Neural progenitor cell (in vitro differentiated cells): ENCODE measurements at regions not wholly inside any gene's neighbourhood (a gene's known extent, or its start where the extent isn't known, plus 50 kb on each side); places are given as distances from the start of the nearest gene placed in this dataset.

Experiments
- DNase-seq: peaks from one replicate; pipeline ENCODE4 v3.0.0-alpha.2; 2016; ENCODE audit warnings: low spot score
- H2AFZ ChIP-seq: fragments of 200-600 bp; sonication (generic); replicated peaks from 2 replicates; pipeline ENCODE4 v1.6.1; 2016; ENCODE audit warnings: antibody characterized with exemption
- H3F3A ChIP-seq: fragments of 200-600 bp; sonication (generic); 2 replicates; pipeline ENCODE4 v1.6.1; 2016; ENCODE audit warnings: antibody characterized with exemption, low read depth
- H3K27ac ChIP-seq: fragments of 200-600 bp; sonication (generic); 2 replicates; pipeline ENCODE4 v1.5.1; 2016; ENCODE audit warnings: mild to moderate bottlenecking
- H3K27me3 ChIP-seq: fragments of 200-600 bp; sonication (generic); 2 replicates; pipeline ENCODE4 v1.6.1; 2016; ENCODE audit warnings: mild to moderate bottlenecking, moderate library complexity
- H3K36me3 ChIP-seq: fragments of 200-600 bp; sonication (generic); 2 replicates; pipeline ENCODE4 v1.5.1; 2016
- H3K4me1 ChIP-seq: fragments of 200-600 bp; sonication (generic); 2 replicates; pipeline ENCODE4 v1.6.1; 2016; ENCODE audit warnings: mixed run types
- H3K4me2 ChIP-seq: fragments of 200-600 bp; sonication (generic); 2 replicates; pipeline ENCODE4 v1.6.1; 2016
- H3K4me3 ChIP-seq: fragments of 200-600 bp; sonication (generic); 2 replicates; pipeline ENCODE4 v1.5.1; 2016
- H3K79me2 ChIP-seq: fragments of 200-600 bp; sonication (generic); 2 replicates; pipeline ENCODE4 v1.6.1; 2016; ENCODE audit warnings: low read depth
- H3K9ac ChIP-seq: fragments of 200-600 bp; sonication (generic); 2 replicates; pipeline ENCODE4 v1.6.1; 2016
- H3K9me3 ChIP-seq: fragments of 200-600 bp; sonication (generic); 2 replicates; pipeline ENCODE4 v1.5.1; 2016; ENCODE audit warnings: low read depth
- H4K20me1 ChIP-seq: fragments of 200-600 bp; sonication (generic); 2 replicates; pipeline ENCODE4 v1.6.1; 2016; ENCODE audit warnings: low read depth
- H3K27ac Mint-ChIP-seq: 3 replicates; pipeline ENCODE4 v1.8.0; 2021; ENCODE audit warnings: mixed read lengths
- H3K27me3 Mint-ChIP-seq: 2 replicates; pipeline ENCODE4 v1.8.0; 2022; ENCODE audit warnings: low read depth, mild to moderate bottlenecking, inconsistent platforms, moderate library complexity, mixed read lengths; ENCODE audit not compliant: insufficient read depth
- H3K36me3 Mint-ChIP-seq: 3 replicates; pipeline ENCODE4 v1.8.0; 2021; ENCODE audit warnings: mixed read lengths
- H3K4me1 Mint-ChIP-seq: 3 replicates; pipeline ENCODE4 v1.8.0; 2021; ENCODE audit warnings: mixed read lengths
- H3K4me3 Mint-ChIP-seq: 3 replicates; pipeline ENCODE4 v1.8.0; 2021; ENCODE audit warnings: mild to moderate bottlenecking, moderate library complexity, mixed read lengths
- H3K9me3 Mint-ChIP-seq: 3 replicates; pipeline ENCODE4 v1.8.0; 2020; ENCODE audit warnings: mixed read lengths
- CTCF ChIP-seq: fragments of 200-600 bp; sonication (generic); IDR thresholded peaks from 2 replicates; pipeline ENCODE4 v1.5.1; 2017; ENCODE audit warnings: antibody characterized with exemption, mild to moderate bottlenecking
- EZH2 ChIP-seq: fragments of 200-600 bp; sonication (generic); IDR thresholded peaks from 2 replicates; pipeline ENCODE4 v1.6.1; 2017; ENCODE audit warnings: antibody characterized with exemption, mild to moderate bottlenecking, moderate library complexity
- EZH2phosphoT487 ChIP-seq: fragments of 200-600 bp; sonication (generic); IDR thresholded peaks from 2 replicates; pipeline ENCODE4 v1.6.1; 2017; ENCODE audit warnings: antibody characterized with exemption

DNA sequence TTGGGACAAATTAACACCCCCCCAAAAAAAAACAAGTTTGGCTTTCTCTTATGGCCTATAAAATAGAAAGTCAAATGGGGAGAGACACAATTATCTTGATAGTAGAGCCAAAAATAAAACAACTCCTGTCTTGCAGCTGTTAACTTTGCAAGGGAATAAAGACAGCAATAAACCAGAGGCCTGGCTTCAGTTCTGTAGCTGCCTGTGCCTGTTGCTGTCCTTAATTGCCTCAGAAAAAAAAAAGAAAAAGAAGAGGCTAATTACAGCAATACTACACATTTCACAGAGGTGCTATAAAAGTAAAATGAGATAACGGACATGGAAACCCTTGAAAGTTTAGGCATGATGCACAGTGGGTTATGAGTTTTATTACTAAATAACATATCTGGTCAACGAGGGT is 170.7 kb upstream of the IRX1 start:
- Histone ChIP-seq H3K9me3 (no peaks in the 10 kb centered on the region), H3K4me1 (no peaks in the 10 kb centered on the region), H3K27ac (no peak overlapping the region), H3K36me3 (no peaks in the 10 kb centered on the region), H3K79me2 (no peaks in the 10 kb centered on the region), H3K4me3 (no peak overlapping the region), H3K9ac (no peak overlapping the region), H4K20me1 (no peaks in the 10 kb centered on the region), H3K27me3 (no peaks in the 10 kb centered on the region), H3F3A (no peaks in the 10 kb centered on the region), H2AFZ (no peak overlapping the region), H3K4me2 (no peak overlapping the region)
- Mint-ChIP-seq H3K27ac (no peak overlapping the region), H3K4me3 (no peak overlapping the region), H3K4me1 (peaks cover 5% of the 10 kb centered on the region), H3K9me3 (no peaks in the 10 kb centered on the region), H3K27me3 (peaks cover under 1% of the 10 kb centered on the region), H3K36me3 (no peaks in the 10 kb centered on the region)
- no peak for DNase-seq
- no peak for TF ChIP-seq EZH2
- TF ChIP-seq EZH2phosphoT487 = no peak
- TF ChIP-seq CTCF = no peak

DNA sequence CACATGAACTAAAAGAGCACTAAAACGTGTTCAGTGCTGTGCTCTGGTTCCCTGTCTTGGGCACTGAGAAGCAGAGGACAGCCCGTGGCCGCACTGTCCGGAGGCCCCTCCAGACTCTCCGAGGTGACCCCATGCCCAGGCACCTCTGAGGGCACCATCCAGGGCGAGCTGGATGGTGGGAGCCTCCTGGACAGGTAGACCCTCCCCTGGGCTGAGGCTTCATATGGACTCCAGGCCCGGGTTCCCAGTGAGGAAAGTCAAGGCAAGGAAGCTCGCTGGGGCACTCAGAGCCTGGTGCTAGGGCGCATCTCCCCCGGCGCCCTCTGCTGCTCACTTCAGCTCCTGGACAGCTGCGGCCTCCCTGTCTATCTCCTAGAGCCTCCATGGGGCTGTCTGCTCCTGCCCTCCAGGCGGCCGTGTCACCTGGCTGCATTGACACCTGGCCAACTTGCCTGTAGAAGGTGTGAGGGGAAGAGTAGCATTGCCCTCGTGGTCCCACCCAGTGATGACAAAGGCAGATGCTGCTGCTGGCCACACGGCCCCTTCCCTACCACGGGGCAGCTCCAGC is 178.2 kb upstream of the IRX1 start:
- Mint-ChIP-seq H3K36me3 (no peaks in the 10 kb centered on the region), H3K9me3 (peaks cover 3% of the 10 kb centered on the region), H3K4me1 (no peaks in the 10 kb centered on the region), H3K27ac (no peak overlapping the region), H3K27me3 (peaks cover 4% of the 10 kb centered on the region), H3K4me3 (no peak overlapping the region)
- H4K20me1 ChIP-seq = no peaks in the 10 kb centered on the region
- H3K4me3 ChIP-seq = no peak overlapping the region
- no peak overlapping the region for H2AFZ ChIP-seq
- H3K79me2 ChIP-seq = no peaks in the 10 kb centered on the region
- H3K9ac ChIP-seq = no peak overlapping the region
- H3K36me3 ChIP-seq = no peaks in the 10 kb centered on the region
- peak; percentile 19 for DNase-seq
- H3F3A ChIP-seq = no peaks in the 10 kb centered on the region
- TF ChIP-seq EZH2 (no peak), CTCF (peak; percentile 43)
- H3K9me3 ChIP-seq = no peaks in the 10 kb centered on the region
- no peaks in the 10 kb centered on the region for H3K27me3 ChIP-seq
- H3K4me2 ChIP-seq = no peak overlapping the region
- no peaks in the 10 kb centered on the region for H3K4me1 ChIP-seq
- no peak overlapping the region for H3K27ac ChIP-seq

DNA sequence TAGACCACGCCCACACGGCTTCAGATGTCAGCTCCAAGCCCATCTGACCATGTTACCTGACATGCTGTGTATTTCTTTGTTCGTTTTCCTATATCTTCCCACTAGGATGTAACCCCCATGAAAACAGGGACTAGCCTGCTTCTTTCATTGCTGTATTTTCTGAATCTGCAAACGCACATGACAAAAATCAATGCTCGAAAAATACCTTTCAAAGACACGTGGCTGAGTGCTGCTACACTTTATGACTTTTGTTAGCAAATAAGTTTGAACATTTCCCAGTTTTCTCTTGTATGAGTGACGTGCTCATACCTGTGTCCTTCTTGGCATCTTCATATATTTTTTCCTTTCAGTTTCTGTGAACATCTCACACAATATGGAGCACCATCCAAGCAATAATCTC is 181.3 kb upstream of the IRX1 start:
- Histone ChIP-seq H3K36me3 (peaks cover 3% of the 10 kb centered on the region), H2AFZ (no peak overlapping the region), H3K27me3 (no peaks in the 10 kb centered on the region), H3K9ac (no peak overlapping the region), H3K27ac (no peak overlapping the region), H3K79me2 (no peaks in the 10 kb centered on the region), H4K20me1 (no peaks in the 10 kb centered on the region), H3F3A (no peaks in the 10 kb centered on the region), H3K4me3 (no peak overlapping the region), H3K4me1 (no peaks in the 10 kb centered on the region), H3K4me2 (no peak overlapping the region), H3K9me3 (no peaks in the 10 kb centered on the region)
- TF ChIP-seq CTCF = no peak
- no peak for TF ChIP-seq EZH2
- no peak for TF ChIP-seq EZH2phosphoT487
- Mint-ChIP-seq H3K27ac (no peak overlapping the region), H3K36me3 (no peaks in the 10 kb centered on the region), H3K27me3 (no peaks in the 10 kb centered on the region), H3K9me3 (peaks cover 16% of the 10 kb centered on the region), H3K4me1 (no peaks in the 10 kb centered on the region), H3K4me3 (no peak overlapping the region)
- no peak for DNase-seq
